HuH-7.5 (cell line): ENCODE measurements at regions not wholly inside any gene's neighbourhood (a gene's known extent, or its start where the extent isn't known, plus 50 kb on each side); places are given as distances from the start of the nearest gene placed in this dataset.
"Not testable (repeated sequence)": the region's sequence is repeated elsewhere in the genome, so short reads cannot be mapped to it uniquely, and the experiment has no call there.

ENCODE experiments used
- DNase-seq: peaks from one replicate; pipeline ENCODE4 v3.0.0; 2011; ENCODE audit warnings: low spot score

DNA sequence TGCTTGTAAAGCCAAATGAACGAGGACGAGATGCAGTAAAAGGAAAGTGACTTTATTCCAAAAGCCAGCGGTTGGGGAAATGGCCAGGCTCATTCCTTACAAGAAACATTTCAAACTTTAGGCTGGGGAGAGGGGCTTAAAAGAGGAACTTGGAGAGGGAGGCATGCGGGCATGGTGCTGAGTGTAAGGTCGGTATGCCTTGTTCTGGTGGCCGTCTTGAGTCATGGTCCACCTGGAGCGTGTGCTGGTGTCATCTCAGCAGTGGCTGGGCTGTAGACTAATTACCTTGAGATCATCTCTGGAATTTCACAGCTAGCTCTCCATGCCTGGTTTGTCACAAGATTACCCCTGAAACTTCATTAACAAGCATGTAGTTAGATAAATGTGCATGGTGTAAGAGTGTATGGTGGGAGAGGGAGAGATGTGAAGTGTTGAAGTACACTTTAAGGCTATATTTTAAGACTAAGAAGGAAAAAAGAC is 156.4 kb upstream of the PFN2 start:
- DNase-seq = no peak

DNA sequence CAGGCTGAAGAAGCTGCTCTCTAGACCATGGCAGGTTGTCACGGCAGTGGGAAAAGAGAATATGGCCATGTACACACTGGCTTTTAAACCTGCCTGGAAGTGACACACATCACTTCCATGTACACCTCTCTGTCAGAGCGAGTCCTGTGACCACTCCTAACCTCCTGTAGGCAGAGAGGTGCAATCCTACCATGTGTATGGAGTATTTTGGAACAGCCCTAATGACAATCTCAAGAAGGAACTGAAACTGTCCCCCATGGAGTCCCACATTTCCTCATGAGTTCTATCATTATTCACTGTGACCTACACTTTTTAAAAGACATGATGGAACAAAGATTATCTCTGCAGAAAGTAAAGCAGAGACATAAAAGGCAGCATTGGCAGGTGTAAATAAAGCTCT is 153.4 kb upstream of the PFN2 start:
- DNase-seq = no peak

DNA sequence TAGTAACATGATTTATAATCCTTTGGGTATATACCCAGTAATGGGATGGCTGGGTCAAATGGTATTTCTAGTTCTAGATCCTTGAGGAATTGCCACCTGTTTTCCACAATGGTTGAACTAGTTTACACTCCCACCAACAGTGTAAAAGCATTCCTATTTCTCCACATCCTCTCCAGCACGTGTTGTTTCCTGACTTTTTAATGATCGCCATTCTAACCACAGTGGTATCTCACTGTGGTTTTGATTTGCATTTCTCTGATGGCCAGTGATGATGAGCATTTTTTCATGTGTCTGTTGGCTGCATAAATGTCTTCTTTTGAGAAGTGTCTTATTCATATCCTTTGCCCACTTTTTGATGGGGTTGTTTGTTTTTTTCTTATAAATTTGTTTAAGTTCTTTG is 152.6 kb upstream of the PFN2 start:
- DNase-seq = not testable (repeated sequence)

DNA sequence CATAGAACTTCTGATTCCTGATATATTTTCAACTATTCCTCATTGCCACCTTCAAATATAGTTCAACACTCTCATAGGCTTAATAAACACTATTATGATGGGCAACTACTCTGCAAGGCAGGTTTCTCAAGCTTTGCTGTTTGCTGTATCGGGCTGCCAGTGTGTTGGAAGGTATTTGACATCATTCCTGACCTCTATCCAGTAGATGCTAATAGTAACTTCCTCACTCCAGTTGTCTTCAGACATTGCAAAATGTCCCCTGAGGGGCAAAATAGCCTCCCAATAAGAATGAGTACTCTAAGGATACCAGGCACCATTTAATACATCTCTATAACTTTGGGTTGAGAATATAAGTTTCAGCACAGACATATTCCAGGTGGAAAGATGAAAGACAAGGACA is 147.5 kb upstream of the PFN2 start:
- DNase-seq = no peak

DNA sequence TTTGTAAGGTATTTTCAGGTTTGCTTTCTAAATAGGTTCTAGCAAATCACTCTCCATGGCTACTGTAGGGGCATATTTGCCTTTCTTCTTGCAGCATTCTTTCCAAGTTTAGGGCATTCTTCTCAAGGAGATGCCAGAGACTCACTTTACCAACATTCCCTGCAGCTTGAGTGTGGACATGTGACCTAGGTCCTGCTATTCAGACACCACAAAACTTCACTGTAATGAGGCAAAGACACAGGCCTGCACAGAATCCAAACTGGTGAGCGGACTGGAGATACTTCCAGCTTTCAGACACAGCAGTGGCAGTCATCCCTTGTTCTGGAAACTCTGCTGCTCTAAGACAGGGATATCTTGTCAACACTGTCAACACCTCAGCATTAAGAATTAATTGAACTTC is 146.4 kb upstream of the PFN2 start:
- no peak for DNase-seq

DNA sequence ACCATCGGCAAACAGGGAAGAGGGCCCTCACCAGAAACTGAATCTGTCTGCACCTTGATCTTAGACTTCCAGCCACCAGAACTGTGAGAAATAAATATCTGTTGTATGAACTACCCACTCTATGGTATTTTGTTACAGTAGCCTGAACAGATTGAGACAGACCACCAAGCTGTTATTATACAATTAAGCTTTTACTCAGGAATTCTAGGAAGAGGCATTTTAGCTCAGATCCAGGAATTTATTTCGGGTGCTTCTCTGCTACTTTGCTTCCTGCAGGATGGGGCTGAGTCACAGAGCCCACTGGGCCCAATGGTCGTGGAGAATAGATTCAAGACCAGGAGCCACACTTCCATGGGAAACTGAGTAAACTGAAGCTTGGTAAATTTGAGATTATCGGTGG is 145.5 kb upstream of the PFN2 start:
- no peak for DNase-seq

DNA sequence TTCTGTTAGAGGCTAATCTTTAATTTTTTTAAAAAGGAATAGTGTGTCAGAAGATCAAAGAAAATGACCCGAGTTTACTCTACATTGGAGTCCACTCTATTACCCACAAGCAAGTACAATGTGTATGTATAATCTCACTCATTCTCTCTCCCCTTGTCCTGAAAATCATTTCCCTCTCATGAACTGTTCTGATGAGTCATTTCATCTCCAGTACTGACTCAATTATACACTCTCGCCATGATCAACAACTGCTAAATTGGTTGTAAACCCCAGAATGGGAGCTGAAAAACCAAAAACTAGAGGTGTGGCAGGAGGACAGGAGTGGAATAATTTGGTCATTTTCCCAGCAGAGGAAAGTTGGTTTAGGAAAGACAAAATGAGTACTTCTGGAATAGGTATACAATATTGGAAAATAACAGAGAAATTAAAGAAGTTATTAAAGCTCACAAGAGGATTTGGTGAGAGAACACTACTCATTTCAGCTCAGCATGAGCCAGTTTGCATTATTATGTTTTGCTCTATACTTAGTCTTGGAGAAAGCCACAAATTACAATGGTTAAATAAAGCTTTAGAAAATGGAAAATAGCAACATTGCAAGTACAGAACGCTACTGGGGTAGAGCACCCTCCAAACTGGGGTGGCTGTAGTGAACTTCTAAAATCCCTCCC is 144.3 kb upstream of the PFN2 start:
- no peak for DNase-seq

DNA sequence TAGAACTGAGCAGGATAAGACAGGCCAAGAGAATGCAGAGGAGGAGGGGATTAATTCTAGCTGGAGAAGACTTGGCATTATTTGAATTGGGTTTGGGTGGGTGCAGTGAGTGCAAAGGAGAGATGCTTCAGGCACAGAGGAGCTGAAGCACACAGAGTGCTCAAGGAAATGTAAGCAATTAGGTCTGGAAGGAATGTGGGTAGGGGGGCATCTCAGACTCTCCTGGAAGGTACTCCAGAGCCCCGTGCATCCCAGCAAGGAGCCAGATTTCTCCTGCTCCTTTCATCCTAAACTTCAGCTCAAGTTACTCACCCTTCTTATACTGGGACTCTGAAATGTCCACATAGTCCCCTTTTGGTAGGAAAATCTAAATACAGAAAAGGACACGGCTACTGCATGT is 143.6 kb upstream of the PFN2 start:
- no peak for DNase-seq

DNA sequence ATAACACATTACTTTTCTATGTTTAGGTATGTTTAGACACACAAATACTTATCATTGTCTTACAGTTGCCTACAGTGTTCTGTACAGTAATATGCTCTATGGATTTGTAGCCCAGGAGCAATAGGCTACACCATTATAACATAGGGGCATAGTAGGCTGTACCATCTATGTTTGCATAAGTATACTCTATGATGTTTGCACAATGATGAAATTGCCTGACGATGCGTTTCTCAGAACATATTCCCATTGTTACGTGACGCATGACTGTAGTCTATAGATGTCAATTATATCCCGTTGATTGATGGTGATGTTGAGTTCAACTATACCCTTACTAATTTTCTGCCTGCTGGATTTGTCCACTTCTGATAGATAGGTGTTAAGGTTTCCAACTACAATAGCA is 139.4 kb upstream of the PFN2 start:
- no peak for DNase-seq

DNA sequence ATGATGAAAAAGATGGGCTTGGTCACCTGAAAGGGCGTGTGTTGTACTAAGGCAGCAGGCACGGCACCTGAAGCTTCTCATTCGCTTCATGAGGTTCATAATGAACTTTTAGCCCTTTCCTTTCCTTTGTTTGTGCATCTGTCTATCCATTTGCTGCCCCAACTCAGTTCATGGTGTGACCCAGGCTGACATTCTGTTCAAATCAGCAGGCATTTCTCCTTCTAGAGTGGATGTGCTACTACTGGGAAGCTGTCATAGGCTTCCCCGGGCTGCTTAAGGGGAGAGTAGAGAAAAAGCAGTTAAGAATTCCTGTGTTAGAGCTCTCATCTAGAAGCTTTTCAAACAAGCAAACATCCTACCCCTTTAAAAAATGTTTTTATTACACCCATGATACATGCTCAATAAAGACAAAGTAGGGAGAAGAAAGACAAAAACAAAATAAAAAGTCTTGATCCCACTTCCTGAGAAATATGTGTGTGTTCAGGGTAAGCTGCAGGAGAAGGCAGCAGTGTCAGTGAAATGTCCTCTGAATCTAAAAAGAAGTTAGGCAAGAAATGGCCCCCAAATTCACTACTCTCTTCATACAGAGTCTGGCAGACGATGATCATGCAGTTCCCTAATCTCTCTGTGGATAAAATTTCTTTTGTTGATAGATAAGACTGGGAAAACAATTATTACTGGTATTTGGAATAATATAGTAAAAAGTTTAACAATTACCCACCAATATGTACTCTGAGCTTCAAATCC is 136.9 kb upstream of the PFN2 start:
- DNase-seq = no peak

DNA sequence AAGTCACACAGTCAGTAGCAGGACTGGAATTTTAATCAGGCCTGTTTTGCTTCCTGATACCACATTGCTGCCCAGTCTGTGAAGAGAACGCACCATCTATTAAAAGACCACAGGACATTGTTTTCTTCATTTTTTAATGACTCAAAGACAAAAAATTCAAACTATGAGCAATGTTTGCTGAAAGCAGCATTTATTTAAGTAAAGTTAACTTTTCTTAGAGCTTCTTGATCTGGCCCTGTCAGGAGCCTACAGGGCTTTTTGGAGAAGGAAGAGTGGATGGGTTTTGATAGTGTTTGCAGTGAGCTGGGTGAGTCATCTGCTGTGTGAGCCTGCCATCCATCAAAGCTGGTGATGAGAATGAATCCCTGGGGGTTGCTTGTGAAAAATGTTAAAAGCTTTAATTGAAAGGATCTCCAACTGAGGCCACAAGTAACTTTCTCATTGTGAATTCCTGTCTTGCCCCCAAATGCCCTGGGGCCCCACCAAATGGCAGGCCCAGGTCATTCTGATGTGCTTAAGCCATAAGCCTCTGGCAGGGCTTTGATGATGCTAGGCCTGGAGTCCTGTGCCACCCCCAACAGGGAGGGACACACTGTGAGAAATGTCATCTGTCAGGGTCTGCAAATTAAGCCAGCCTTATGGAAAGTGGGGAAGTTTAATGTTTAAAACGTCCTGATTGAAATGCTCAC is 136.2 kb upstream of the PFN2 start:
- no peak for DNase-seq

DNA sequence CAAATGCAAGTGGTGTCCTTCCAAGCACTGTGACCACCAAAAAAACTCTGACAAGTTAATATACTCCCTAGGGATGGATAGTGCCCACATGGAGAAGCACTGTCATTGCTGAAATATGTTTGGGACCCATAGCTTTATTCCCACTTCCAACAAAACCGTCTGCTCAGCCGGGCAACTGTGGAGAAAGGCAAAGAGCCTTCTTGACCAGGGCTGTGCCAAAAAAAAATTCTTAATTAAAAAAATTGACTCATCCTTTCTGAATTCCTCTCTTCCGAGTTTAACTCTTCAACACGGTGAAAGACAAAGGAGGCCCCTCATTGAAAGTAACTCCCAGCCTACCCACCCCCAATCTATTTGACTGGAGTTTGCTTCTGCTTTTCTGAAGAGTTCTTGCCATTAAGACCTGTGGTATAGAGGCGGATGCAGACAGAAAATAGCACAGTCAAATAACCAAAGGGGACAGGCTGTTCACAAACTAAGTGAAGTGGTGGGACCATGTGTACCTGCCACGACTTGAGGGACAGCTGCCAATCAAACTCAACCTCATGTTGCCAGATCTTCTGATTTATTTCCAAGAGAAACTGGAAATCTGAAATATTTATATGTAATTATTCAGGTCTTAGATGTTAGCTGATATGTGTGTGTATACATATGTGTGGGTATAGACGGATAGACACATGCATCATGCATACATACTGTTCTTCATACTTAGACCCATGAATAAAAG is 135.4 kb upstream of the PFN2 start:
- no peak for DNase-seq

DNA sequence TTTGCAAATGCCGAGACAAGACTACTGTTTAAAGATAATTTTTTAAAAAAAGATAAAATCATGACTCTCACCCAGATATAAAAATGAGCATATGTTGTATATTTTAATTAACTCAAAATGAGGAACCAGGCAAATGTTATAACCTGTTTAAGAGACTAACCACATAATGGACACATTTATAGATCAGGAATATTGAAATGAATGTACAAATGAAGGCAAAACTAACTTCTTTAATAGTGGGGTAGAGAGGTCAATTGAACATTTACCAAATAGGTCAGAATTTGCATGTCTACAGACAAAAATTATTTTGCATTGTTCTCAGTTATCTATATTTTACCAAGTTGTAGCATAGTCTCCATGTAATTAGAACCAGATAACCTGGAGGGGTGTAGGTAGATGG is 134.3 kb upstream of the PFN2 start:
- no peak for DNase-seq

DNA sequence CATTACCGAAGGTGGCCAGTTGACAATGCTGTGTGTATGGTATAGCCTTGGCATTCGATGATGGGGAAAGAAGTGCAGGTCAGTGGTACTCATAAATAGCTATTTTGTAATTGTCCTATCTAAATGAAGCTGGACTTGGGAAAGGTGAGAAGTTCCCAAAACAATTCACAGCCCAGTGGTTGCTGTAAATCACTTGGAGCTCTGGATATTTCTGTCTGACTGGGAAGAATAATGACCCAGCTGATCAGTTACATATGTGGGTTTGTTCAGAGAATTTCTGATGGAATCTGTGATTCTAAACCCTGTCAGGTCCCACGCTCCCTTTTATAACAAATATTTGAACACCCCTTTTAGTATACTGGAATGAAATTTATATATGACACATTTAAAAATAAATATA is 133.9 kb upstream of the PFN2 start:
- no peak for DNase-seq

DNA sequence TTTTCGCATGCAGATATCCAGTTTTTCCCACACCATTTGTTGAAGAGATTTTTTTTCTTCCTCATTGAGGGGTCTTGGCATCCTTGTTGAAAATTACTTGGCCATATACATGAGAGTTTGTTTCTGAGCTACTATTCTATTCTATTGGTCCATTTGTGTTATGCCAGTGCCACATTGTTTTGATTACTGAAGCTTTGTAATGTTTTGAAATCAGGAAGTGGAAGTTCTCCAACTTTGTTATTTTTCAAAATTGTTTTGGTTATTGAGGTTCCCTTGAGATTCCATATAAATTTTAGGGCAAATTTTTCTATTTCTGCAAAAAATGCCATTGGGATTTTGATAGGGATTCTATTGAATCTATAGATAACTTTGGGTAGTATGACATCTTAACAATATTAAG is 130.3 kb upstream of the PFN2 start:
- no peak for DNase-seq

DNA sequence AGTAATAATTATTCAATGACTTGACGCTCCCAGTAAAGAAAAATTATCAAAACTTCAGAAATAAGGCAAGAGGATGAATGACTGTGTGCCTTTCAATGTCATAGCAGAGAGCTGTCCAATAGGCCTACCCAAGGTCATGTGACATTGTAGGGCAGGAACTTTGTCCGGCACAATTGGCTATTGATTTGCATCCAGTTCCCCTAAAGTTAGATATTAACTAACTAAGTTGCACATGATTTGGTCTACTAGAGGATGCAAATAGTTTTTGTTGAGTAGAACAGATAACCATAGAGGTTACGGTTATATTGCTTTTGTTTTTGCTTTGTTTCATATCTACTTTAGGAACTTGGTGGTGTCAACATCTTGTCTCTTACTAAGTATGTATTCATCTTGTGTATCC is 127.9 kb upstream of the PFN2 start:
- DNase-seq = no peak

DNA sequence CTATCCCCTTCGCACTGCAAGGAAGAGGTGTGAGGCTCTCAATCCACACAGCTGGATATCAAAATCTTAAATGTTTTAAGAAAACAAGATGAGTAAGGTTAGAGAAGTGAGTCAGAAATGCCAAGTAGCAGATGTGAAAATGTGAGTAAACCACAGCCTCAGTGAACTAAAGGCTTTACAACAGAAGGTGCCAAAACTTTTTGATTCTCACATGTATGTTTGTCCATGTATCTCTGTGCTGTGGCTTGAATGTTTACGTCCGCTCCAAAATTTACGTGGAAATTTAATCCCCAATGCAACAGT is 126.8 kb upstream of the PFN2 start:
- no peak for DNase-seq

DNA sequence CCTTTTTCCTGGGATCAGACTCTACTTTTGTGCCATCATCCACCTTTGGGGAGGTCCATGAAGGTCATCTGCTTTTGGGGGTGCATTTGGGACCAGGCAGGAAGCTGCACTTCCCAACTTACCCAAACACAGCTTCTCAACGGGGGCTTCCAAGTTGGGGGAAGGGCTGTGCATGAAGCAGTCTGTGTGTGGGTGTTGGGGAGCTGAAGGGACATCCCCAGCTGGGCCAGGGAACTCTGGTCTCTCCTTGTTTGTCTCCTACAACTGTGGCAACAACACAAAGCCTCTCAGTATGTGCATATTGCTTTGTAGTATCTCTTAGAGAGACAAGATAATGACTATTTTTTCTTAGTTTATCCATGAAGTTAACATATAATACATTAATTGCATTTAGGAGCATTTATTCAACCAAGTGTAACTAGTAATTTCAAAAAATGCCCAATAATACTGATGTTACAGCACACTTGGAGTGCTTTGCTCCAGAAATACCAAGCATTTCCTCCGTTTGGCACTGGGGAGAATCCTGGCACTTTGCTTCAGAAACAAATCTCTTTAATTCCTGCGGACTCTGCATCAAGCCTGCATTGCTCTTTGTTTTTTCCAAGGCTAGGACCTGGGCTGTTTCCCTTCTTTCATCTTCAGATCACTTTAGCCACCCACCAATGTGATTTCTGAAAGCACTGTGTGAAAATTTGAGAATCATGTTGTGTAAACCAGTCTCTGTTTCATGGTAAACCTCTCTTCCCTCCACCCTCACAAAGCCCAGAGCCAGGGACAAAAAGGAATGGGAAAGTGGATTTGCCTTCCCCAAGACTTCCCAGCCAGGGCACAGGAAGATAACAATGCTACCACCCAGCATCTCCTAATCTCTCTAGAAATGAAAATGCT is 126.2 kb upstream of the PFN2 start:
- DNase-seq = no peak

DNA sequence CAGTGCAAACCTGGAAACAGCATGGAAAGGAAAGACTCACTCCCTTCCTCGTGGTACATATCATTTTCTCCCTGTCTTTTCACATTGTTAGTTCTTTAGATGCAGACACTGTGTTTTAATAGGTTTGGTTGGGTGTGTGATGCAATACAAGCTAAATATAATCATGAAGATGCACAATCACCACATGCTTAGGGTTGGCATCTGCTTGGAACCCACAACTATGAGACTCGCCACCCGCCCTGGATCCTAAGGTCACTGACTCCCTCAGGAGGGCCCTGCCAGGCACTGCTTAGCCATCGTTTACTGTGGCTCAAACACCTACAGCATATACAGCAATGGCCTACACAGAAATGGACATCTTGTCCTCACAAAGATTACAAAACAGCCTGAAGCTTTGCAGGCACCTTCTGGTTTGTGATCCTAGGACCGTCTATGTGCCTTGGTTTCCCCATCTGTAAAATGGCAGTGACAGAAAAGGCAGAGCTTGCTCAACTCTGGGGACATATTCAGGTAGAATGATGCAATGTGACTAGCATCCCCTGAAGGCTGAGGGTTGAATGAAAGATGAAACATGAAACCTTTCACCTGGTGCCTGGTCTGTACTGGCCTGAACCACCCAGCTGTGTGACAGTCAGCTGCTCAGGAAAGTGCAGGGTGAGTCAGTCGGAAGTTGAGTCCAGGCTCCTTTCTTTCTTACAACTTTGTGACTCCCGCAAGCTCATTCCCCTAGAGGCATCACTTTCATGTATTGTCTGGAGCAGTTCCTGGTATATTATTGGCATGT is 123.6 kb upstream of the PFN2 start:
- DNase-seq = no peak

DNA sequence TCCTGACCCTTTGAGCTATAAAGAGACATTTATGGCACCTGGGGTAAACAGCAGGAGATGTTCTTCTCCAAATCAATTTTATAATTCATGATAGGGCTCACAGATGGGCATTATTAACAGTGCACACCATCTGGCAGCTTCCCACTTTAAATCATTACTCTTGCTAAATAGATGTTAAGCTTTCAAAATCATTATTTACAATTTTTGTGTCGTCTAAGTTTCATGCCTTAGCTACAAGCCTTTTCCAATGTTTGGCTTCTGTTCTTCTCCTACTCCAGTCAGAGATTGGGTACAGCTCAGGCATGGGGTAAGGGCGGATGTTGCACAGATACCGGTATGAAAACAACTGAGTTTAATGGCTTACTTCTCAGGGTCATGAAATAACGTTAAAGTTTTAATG is 120.9 kb upstream of the PFN2 start:
- DNase-seq = no peak

DNA sequence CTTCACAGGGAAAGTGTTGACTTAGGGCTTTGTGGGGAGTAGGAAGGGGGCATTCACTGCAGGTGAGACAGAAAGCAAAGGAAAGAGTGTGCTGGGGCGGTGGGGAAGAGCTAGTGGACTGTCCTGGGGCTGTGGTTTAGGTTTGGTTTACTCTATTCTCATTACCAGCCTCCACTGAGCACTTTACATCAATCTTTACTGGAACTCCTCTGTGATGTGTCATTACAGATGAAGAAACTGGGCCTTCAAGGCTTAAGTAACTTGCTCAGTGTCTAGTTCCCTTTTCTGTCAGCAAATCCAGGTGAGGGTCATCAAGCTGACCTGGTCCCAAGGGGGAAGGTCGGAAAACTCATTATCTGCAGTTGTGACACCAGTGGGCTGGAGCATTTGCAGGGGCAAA is 120.2 kb upstream of the PFN2 start:
- DNase-seq = no peak
